Rectal smooth muscle tissue (tissue), 1 donor: ENCODE measurements at regions not wholly inside any gene's neighbourhood (a gene's known extent, or its start where the extent isn't known, plus 50 kb on each side); places are given as distances from the start of the nearest gene placed in this dataset.

Source experiments
- H3K27ac ChIP-seq: one replicate; pipeline ENCODE4 v1.7.0; 2013; ENCODE audit warnings: low read depth, low read length, inconsistent platforms
- H3K27me3 ChIP-seq: one replicate; pipeline ENCODE4 v1.7.0; 2013; ENCODE audit warnings: low read length; ENCODE audit not compliant: control insufficient read depth, insufficient read depth
- H3K36me3 ChIP-seq: one replicate; pipeline ENCODE4 v1.7.0; 2013; ENCODE audit warnings: low read length; ENCODE audit not compliant: control insufficient read depth, insufficient read depth
- H3K4me1 ChIP-seq: one replicate; pipeline ENCODE4 v1.7.0; 2013; ENCODE audit warnings: low read length; ENCODE audit not compliant: control insufficient read depth, insufficient read depth
- H3K4me3 ChIP-seq: one replicate; pipeline ENCODE4 v1.7.0; 2013; ENCODE audit warnings: low read length
- H3K9ac ChIP-seq: one replicate; pipeline ENCODE4 v1.7.0; 2013; ENCODE audit warnings: low read length

- Histone ChIP-seq H3K4me3 (no peak overlapping the region), H3K4me1 (no peaks in the 10 kb centered on the region), H3K36me3 (no peaks in the 10 kb centered on the region), H3K27me3 (no peaks in the 10 kb centered on the region), H3K9ac (no peak overlapping the region), H3K27ac (no peak overlapping the region)
Observed at GRCh38 chr20:51221103-51221502, 198.2 kb upstream of the KCNG1 start.

DNA sequence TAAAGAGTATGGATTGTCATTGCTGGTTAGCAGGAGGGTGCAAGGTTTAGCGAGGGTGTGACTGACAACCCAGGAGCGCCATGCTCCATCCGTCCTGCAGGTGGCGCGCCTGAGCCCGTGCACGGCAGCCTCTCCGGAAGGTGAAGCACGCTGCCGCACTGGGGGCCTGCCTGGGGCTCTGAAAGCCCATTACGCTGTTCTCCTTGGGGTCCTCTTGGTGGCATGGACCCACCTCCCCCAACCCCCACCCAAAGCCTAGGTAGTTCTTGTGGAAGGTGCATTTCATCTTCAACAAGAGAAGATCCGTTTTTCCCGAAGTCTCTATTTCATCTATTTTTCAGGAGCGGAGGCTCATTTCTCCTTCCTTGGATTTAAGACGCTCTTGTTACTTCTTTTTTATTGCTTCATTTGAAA is 197.4 kb upstream of the KCNG1 start:
- no peaks in the 10 kb centered on the region for H3K27me3 ChIP-seq
- H3K4me3 ChIP-seq = no peak overlapping the region
- no peaks in the 10 kb centered on the region for H3K36me3 ChIP-seq
- no peaks in the 10 kb centered on the region for H3K4me1 ChIP-seq
- no peak overlapping the region for H3K9ac ChIP-seq
- no peak overlapping the region for H3K27ac ChIP-seq

- no peak overlapping the region for H3K9ac ChIP-seq
- H3K27me3 ChIP-seq = no peaks in the 10 kb centered on the region
- H3K27ac ChIP-seq = no peak overlapping the region
- H3K4me3 ChIP-seq = no peak overlapping the region
- no peaks in the 10 kb centered on the region for H3K36me3 ChIP-seq
- no peaks in the 10 kb centered on the region for H3K4me1 ChIP-seq
Observed at GRCh38 chr20:51219544-51219943, 196.6 kb upstream of the KCNG1 start.

DNA sequence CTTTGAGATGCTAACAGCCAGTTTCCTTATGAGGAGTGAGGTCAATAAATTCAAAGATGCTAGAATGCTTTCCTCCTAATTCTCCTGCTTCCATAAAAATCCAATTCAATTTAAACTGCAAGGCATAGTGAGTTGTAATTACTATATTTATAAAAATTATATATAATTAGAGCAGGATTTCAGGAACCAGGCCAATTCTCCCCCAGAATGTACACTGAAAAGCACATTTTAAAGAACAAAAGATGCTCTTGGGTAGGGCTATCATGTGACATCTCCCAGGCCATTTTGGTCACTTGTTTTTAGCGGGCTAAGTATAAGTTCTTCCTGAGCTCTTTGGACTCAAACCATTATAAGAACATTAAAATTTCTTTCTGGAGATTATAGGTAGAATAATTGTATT is 195.7 kb upstream of the KCNG1 start:
- Histone ChIP-seq H3K27me3 (no peaks in the 10 kb centered on the region), H3K4me1 (no peaks in the 10 kb centered on the region), H3K9ac (no peak overlapping the region), H3K27ac (no peak overlapping the region), H3K4me3 (no peak overlapping the region), H3K36me3 (no peaks in the 10 kb centered on the region)

DNA sequence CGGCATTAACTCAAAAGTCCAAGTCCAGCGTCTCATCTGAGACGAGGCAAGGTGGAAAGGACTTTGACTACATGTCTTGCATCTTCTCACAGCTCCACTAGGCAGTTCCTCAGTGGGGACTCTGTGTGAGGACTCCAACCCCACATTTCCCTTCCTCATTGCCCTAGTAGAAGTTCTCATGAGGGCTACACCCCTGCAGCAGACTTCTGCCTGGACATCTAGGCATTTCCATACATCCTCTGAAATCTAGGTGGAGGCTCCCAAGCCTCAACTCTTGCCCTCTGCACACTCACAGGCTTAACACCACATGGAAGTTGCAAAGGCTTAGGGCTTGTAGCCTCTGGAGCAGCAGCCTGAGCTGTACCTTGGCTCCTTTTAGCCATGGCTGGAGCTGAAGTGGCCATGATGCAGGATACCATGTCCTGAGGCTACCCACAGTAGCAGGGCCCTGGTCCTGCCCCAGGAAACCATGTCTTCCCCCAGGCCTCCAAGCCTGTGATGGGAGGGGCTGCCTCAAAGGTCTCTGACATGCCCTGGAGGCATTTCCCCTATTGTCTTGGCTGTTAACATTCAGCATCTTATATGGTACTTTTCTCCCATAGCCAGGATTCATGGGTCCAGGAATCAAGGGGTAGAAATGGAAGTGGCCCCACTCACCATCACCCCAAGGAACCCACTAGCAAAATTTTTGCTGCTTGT is 194.6 kb upstream of the KCNG1 start:
- no peak overlapping the region for H3K27ac ChIP-seq
- no peaks in the 10 kb centered on the region for H3K27me3 ChIP-seq
- no peak overlapping the region for H3K4me3 ChIP-seq
- no peaks in the 10 kb centered on the region for H3K36me3 ChIP-seq
- H3K9ac ChIP-seq = no peak overlapping the region
- H3K4me1 ChIP-seq = no peaks in the 10 kb centered on the region

DNA sequence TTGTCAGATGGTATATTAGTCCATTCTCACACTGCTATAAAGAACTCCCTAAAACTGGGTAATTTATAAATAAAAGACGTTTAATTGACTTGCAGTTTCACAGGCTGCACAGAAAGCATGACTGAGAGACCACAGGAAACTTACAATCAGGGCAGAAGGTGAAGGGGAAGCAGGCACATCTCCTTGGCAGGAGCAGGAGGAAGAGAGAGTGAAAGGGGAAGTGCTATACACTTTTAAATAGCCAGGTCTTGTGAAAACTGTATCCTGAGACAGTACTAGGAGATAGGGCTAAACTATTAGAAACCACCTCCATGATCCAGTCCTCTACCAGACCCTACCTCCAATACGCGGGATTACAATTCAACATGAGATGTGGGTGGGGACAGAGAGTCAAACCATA is 193.9 kb upstream of the KCNG1 start:
- Histone ChIP-seq H3K9ac (no peak overlapping the region), H3K4me3 (no peak overlapping the region), H3K27ac (no peak overlapping the region), H3K36me3 (no peaks in the 10 kb centered on the region), H3K4me1 (no peaks in the 10 kb centered on the region), H3K27me3 (no peaks in the 10 kb centered on the region)

DNA sequence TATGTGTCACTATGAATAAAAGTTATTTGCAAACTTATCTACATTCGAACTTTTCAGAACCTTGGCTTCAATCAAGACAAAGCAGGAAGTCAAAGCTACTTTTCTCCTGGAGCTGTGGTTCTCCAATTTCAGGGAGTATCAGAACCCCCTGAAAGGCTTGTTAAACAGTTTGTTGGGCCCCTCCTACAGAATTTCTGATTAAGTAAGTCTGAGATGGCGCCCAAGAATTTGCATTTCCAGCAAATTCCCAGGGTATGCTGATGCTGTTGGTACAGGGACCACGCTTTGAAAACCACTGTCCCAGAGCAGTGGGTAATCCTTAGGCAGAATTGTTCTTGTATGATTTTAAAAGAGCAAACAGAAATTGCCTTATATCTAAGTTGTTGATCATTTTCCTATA is 189.9 kb upstream of the KCNG1 start:
- Histone ChIP-seq H3K36me3 (no peaks in the 10 kb centered on the region), H3K4me3 (no peak overlapping the region), H3K9ac (no peak overlapping the region), H3K27ac (no peak overlapping the region), H3K27me3 (no peaks in the 10 kb centered on the region), H3K4me1 (no peaks in the 10 kb centered on the region)

DNA sequence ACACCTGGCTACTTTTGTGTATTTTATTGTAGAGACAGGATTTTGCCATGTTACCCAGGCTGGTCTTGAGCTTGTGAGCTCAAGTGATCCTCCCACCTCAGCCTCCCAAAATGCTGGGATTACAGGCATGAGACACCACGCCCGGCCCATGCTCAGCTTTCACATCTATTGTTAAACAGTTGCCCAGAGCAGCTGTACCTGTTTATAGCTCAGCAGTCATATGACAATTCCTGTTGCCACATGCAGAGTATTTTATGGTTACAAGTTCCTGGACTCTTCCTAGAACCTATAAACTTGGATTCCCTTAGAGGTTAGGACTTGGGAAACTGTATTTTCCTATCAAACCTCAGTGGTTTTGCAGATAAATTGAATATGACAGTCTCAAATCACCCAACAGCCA is 188.3 kb upstream of the KCNG1 start:
- H3K4me3 ChIP-seq = no peak overlapping the region
- no peaks in the 10 kb centered on the region for H3K36me3 ChIP-seq
- H3K27me3 ChIP-seq = no peaks in the 10 kb centered on the region
- no peak overlapping the region for H3K9ac ChIP-seq
- no peak overlapping the region for H3K27ac ChIP-seq
- H3K4me1 ChIP-seq = no peaks in the 10 kb centered on the region

GRCh38 chr20:51210084-51210483 is 187.2 kb upstream of the KCNG1 start:
- no peaks in the 10 kb centered on the region for H3K4me1 ChIP-seq
- H3K9ac ChIP-seq = no peak overlapping the region
- no peaks in the 10 kb centered on the region for H3K36me3 ChIP-seq
- H3K27me3 ChIP-seq = no peaks in the 10 kb centered on the region
- no peak overlapping the region for H3K27ac ChIP-seq
- H3K4me3 ChIP-seq = no peak overlapping the region

GRCh38 chr20:51208162-51208561 is 185.3 kb upstream of the KCNG1 start:
- Histone ChIP-seq H3K4me3 (no peak overlapping the region), H3K27me3 (no peaks in the 10 kb centered on the region), H3K36me3 (no peaks in the 10 kb centered on the region), H3K9ac (no peak overlapping the region), H3K4me1 (no peaks in the 10 kb centered on the region), H3K27ac (no peak overlapping the region)

DNA sequence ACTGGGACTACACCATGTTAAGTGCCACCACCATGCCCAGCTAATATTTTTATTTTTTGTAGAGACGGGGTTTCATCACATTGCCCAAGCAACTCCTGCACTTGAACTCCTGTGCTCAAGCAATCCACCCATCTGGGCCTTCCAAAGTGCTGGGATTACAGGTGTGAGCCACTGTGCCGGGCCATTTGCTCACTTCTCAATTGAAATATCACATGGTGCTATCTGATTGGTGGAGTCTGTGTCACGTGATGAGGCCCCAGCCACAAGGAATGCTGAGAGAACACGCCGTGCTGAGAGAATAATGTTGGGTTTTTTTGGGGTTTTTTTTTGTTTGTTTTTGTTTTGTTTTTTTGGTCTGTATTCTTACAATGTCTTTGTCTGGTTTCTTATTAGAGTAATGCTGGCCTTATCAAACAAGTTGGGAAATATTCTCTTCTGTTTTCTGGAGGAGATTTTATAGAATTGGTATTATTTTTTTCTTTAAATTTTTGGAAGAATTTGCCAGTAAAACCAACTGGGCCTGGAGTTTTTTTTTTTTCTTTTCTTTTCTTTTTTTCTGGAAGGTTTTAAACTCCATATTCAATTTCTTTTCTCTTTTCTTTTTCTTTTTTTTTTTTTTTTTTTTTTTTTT is 183.2 kb upstream of the KCNG1 start:
- H3K4me3 ChIP-seq = no peak overlapping the region
- H3K4me1 ChIP-seq = no peaks in the 10 kb centered on the region
- H3K9ac ChIP-seq = no peak overlapping the region
- no peaks in the 10 kb centered on the region for H3K27me3 ChIP-seq
- no peaks in the 10 kb centered on the region for H3K36me3 ChIP-seq
- H3K27ac ChIP-seq = no peak overlapping the region

DNA sequence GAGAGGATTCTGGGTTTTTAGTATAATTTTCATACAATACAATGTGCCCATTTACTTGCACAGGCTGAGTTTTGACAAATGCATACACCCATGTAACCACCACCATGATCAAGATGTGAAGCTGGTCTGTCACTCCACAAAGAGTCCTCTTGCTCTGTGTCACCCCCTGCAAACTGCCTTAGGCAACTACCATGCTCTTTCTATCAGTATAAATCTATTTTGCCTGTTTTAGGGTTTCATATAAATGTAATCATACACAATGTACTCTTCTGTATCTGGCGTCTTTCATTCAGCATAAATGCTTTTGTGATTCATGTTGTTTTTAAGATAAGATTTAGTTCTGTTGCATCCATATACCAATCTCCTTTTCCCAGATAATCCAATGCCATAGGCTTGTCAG is 181.9 kb upstream of the KCNG1 start:
- Histone ChIP-seq H3K4me1 (no peaks in the 10 kb centered on the region), H3K36me3 (no peaks in the 10 kb centered on the region), H3K27me3 (no peaks in the 10 kb centered on the region), H3K4me3 (no peak overlapping the region), H3K9ac (no peak overlapping the region), H3K27ac (no peak overlapping the region)

DNA sequence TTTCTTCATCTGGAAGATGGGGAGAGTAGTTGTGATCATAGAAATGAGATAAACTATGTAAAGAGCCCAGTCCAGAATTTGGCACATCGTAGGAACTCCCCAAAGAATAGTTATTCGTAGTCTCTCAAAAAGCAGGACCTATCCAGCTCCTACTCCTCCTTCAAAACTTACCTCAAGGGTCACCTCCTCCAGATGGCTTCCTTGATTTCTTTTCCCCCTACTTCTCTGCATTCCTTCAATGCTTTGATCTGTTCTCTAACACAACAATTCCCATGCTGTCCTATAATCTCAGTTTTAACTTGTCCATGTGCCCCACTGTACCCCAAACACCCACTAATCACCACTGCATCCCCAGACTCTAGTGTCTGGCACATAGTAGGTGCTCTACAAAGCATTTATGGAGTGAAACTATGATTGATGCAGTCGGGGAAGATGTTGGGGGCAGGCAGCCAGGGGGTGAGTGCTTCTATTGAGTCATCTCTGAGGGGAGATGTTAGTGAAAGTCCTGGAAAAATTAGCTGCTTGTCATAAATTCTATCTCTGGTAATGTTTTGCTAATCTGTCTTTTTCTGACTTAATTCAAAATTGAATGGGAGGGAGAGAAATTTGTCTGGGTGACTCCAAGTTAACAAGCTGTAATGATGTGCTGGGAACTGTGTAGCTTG is 181.3 kb upstream of the KCNG1 start:
- Histone ChIP-seq H3K27ac (no peak overlapping the region), H3K9ac (no peak overlapping the region), H3K4me3 (no peak overlapping the region), H3K27me3 (no peaks in the 10 kb centered on the region), H3K36me3 (no peaks in the 10 kb centered on the region), H3K4me1 (no peaks in the 10 kb centered on the region)
